GM12878 (cell line): ENCODE measurements at regions not wholly inside any gene's neighbourhood (a gene's known extent, or its start where the extent isn't known, plus 50 kb on each side); places are given as distances from the start of the nearest gene placed in this dataset.

Experiments used
- ATAC-seq: fragments of 200-7000 bp; cut with Tn5 transposase; 3 replicates; pipeline ENCODE4 v1.9.1; 2020; ENCODE audit warnings: mild to moderate bottlenecking, moderate library complexity
- BruUV-seq: library from RNA; stranded (reverse); fragments of 400-500 nt; replicated peaks from 2 replicates; lab custom pipeline; 2021; lab: Mats Ljungman, UMichigan
- CTCF ChIA-PET: fragments of 300-600 bp; sonication (Branson Sonifier 250); formaldehyde crosslinking; extraction: SDS; loops from one replicate; lab custom pipeline; 2021; ENCODE audit warnings: inconsistent platforms; lab: Yijun Ruan, JAX
- POLR2A ChIA-PET: fragments of 350-600 bp; formaldehyde crosslinking; extraction: SDS; loops from one replicate; lab custom pipeline; 2021; ENCODE audit warnings: inconsistent platforms; lab: Charles Lee
- RAD21 ChIA-PET: fragments of 300-600 bp; sonication (Branson Sonifier 250); formaldehyde crosslinking; loops from one replicate; lab custom pipeline; 2023; ENCODE audit warnings: antibody characterized with exemption; ENCODE audit not compliant: unreplicated experiment; lab: Charles Lee
- SMC1A ChIA-PET: fragments of 300-600 bp; sonication (Branson Sonifier 250); formaldehyde crosslinking; loops from one replicate; lab custom pipeline; 2023; ENCODE audit not compliant: unreplicated experiment, uncharacterized antibody; lab: Charles Lee
- DNase-seq: peaks from one replicate; pipeline ENCODE4 v3.0.0-alpha.2; 2011; ENCODE audit warnings: low read depth, low spot score
- FAIRE-seq: peaks from 3 replicates; lab custom pipeline; 2011; peaks lifted over from hg19 to GRCh38; lab: Jason Lieb, UNC
- H2AFZ ChIP-seq: 2 replicates; pipeline ENCODE4 v1.6.0; 2011; ENCODE audit warnings: low read depth, low read length, control low read depth; ENCODE audit not compliant: control insufficient read depth
- H3K27ac ChIP-seq: 2 replicates; pipeline ENCODE4 v1.5.1; 2011; ENCODE audit warnings: control low read depth; ENCODE audit not compliant: control insufficient read depth, insufficient read depth
- H3K27me3 ChIP-seq, 2 experiments: replicated peaks in 1 of 2; 2 replicates each; pipeline versions ENCODE4 v1.6.0 to v1.6.1; 2011; ENCODE audit warnings: low read length in 1 of 2; ENCODE audit not compliant: control insufficient read depth in 2 of 2, insufficient read depth in 2 of 2
- H3K36me3 ChIP-seq, 2 experiments: 2 replicates each; pipeline ENCODE4 v1.5.1; 2011; ENCODE audit warnings: low read length in 1 of 2; ENCODE audit not compliant: control insufficient read depth in 2 of 2, insufficient read depth in 2 of 2
- H3K4me1 ChIP-seq: 2 replicates; pipeline ENCODE4 v1.6.1; 2011; ENCODE audit warnings: mild to moderate bottlenecking, low read length, moderate library complexity, mixed read lengths; ENCODE audit not compliant: control insufficient read depth, insufficient read depth
- H3K4me2 ChIP-seq: 2 replicates; pipeline ENCODE4 v1.6.0; 2011; ENCODE audit warnings: control low read depth; ENCODE audit not compliant: control insufficient read depth, insufficient read depth
- H3K4me3 ChIP-seq: fragments of 200-600 bp; sonication (generic); 2 replicates; pipeline ENCODE4 v1.5.1; 2016
- H3K79me2 ChIP-seq: 2 replicates; pipeline ENCODE4 v1.6.0; 2011; ENCODE audit warnings: low read length; ENCODE audit not compliant: control insufficient read depth, insufficient read depth
- H3K9ac ChIP-seq: 2 replicates; pipeline ENCODE4 v1.8.0; 2011; ENCODE audit warnings: low read length, control low read depth, mixed read lengths; ENCODE audit not compliant: control insufficient read depth, insufficient read depth
- H3K9me3 ChIP-seq: replicated peaks from 3 replicates; pipeline ENCODE4 v1.5.1; 2011; ENCODE audit warnings: mild to moderate bottlenecking, low read length; ENCODE audit not compliant: control insufficient read depth, insufficient read depth
- H4K20me1 ChIP-seq: 2 replicates; pipeline ENCODE4 v1.6.0; 2011; ENCODE audit not compliant: control insufficient read depth, insufficient read depth
- BHLHE40 ChIP-seq, 2 experiments: fragments of 450-650 bp in 1 of 2; IDR thresholded peaks; 2 replicates each; pipeline ENCODE4 v1.6.1; 2011 to 2017; ENCODE audit warnings: low read depth in 2 of 2, borderline replicate concordance in 1 of 2, improper control_type of control experiment in 1 of 2, low read length in 1 of 2, mild to moderate bottlenecking in 1 of 2
- CHD1 ChIP-seq: IDR thresholded peaks from 2 replicates; pipeline ENCODE4 v1.6.1; 2012; ENCODE audit warnings: low read depth, low read length, improper control_type of control experiment
- EED ChIP-seq: sonication (generic); IDR thresholded peaks from 2 replicates; pipeline ENCODE4 v1.6.1; 2016; ENCODE audit warnings: antibody characterized with exemption, low read depth
- FOXK2 ChIP-seq: fragments of 450-650 bp; IDR thresholded peaks from 2 replicates; pipeline ENCODE4 v1.6.1; 2017; ENCODE audit warnings: mild to moderate bottlenecking, moderate library complexity
- MTA2 ChIP-seq: fragments of 450-650 bp; IDR thresholded peaks from 2 replicates; pipeline ENCODE4 v1.6.1; 2016; ENCODE audit warnings: low read depth, mild to moderate bottlenecking, moderate library complexity
- NBN ChIP-seq: fragments of 450-650 bp; IDR thresholded peaks from 2 replicates; pipeline ENCODE4 v1.6.1; 2016
- NRF1 ChIP-seq: conservative IDR thresholded peaks from 2 replicates; pipeline ENCODE4 v1.6.1; 2011; ENCODE audit warnings: mild to moderate bottlenecking, low read depth, low read length, improper control_type of control experiment
- PAX8 ChIP-seq: fragments of 450-650 bp; IDR thresholded peaks from 2 replicates; pipeline ENCODE4 v1.6.1; 2017; ENCODE audit warnings: mild to moderate bottlenecking, moderate library complexity
- RAD21 ChIP-seq: IDR thresholded peaks from 2 replicates; pipeline ENCODE4 v1.6.1; 2011; ENCODE audit warnings: mild to moderate bottlenecking, low read depth, low read length, moderate library complexity; ENCODE audit not compliant: insufficient read depth
- SIN3A ChIP-seq: IDR thresholded peaks from 2 replicates; pipeline ENCODE4 v1.6.1; 2012; ENCODE audit warnings: low read depth, low read length, improper control_type of control experiment
- TBL1XR1 ChIP-seq: IDR thresholded peaks from 2 replicates; pipeline ENCODE4 v1.6.1; 2012; ENCODE audit warnings: low read depth, low read length, improper control_type of control experiment
- TCF12 ChIP-seq: IDR thresholded peaks from 2 replicates; pipeline ENCODE4 v1.6.1; 2011; ENCODE audit warnings: low read depth, mild to moderate bottlenecking, low read length
- TCF3 ChIP-seq: IDR thresholded peaks from 2 replicates; pipeline ENCODE4 v1.6.1; 2012; ENCODE audit warnings: low read depth, mild to moderate bottlenecking, low read length, borderline replicate concordance; ENCODE audit not compliant: insufficient read depth
- WGBS: methylation state at CpG from one replicate; pipeline ENCODE4 v1.1.6; 2016; ENCODE audit warnings: low lambda C conversion rate; ENCODE audit not compliant: insufficient replicate concordance, insufficient coverage; ENCODE audit errors: missing lambda C conversion rate; 5-methylcytosine and 5-hydroxymethylcytosine counted together
- in situ Hi-C: fragments of 300-500 bp; cut with MboI; formaldehyde crosslinking; loops from 9 replicates; pipeline ENCODE4 v1.14.3; 2018; ENCODE audit warnings: mixed read lengths
- intact Hi-C: fragments of 100-400 bp; cut with micrococcal nuclease; formaldehyde crosslinking; loops from one replicate; pipeline ENCODE4 v1.14.2; 2022; ENCODE audit not compliant: unreplicated experiment
- TF ChIP-seq, protein P1 (sequence below): fragments of 450-650 bp; IDR thresholded peaks from 2 replicates; pipeline ENCODE4 v1.6.1; 2016; ENCODE audit warnings: mild to moderate bottlenecking
- TF ChIP-seq, protein P2 (sequence below): fragments of 450-650 bp; IDR thresholded peaks from 2 replicates; pipeline ENCODE4 v1.6.1; 2017; ENCODE audit warnings: mild to moderate bottlenecking, low read depth, inconsistent platforms; ENCODE audit not compliant: poor library complexity, severe bottlenecking

DNA sequence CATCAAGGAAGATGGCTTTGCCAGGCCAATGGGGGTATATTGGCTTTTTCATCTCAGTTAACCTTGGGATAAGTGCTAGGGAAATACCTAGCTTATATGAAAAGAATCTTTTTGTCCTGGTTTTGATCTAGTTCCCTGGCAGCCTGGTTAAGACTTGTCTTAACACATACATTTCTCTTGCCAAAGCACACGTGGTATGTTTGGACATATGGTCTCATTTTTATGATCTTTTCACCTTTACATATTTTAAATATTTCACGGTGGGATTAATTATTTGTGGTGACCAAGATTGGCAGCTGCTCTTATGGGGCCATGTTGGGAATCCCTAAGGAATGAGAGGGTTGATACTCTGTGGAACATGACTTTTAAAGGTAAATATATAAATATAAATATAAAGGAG is 312.5 kb downstream of the NPR3 start:
- TF ChIP-seq TBL1XR1 (no peak), MTA2 (no peak), RAD21 (no peak), NBN (no peak), CHD1 (no peak), NRF1 (no peak), FOXK2 (no peak)
- TF ChIP-seq, all 136 proteins: peak for 0
- Histone ChIP-seq H3K27me3 (no peaks in the 10 kb centered on the region), H2AFZ (no peak overlapping the region), H3K4me3 (no peak overlapping the region), H3K4me2 (no peak overlapping the region), H3K79me2 (no peaks in the 10 kb centered on the region), H3K36me3 (no peaks in the 10 kb centered on the region), H3K9me3 (no peaks in the 10 kb centered on the region), H3K27ac (no peak overlapping the region), H3K4me1 (no peaks in the 10 kb centered on the region), H4K20me1 (no peaks in the 10 kb centered on the region), H3K9ac (no peak overlapping the region)
- ChIA-PET RAD21 (no interaction called here), CTCF (no interaction called here), SMC1A (no interaction called here), POLR2A (no interaction called here)
- in situ Hi-C loops: no loop called here
- ATAC-seq (no peak), FAIRE-seq (no peak), DNase-seq (no peak)
- intact Hi-C loops: no loop called here
- 0% methylated on average over 2 of the region's 2 CpGs for WGBS
- BruUV-seq: no TSS peak

DNA sequence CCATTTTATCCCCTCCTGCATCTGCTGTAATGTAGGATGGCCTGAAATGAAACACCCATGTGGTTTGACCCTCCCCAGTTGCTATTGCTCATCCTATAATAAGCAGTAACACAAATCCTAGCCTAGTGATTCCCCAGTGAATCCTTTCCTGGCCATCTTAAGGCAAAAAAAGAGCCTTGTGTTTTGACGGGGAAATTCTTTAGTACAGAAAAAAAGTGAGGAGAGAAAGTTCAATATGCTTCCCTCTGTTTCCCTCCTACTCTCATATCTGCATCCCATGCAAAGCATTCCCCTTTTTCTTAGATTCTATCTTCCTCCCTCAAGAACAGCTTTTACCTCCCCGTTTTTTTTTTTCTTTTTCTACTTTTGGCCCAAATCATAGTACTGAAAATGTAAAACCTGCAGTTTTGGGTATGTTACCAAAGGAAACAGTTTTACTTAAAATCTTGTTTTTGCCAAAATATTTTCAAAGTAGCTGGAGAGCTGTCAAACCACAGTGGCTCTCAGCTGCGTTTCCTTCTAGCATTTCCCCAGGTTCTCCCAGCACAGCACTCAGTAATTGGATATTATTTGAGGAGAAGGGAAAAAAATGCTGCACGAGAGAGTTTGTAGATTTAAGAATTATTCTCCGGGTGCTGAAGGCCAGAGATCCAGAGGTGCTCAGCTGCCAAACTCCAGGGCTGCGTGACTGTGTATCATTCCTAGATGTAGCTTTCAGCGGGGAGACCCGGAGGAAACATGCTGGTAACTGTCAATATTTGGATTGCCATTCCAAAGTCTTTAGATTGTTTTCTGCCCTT is 321.4 kb downstream of the NPR3 start:
- ChIA-PET RAD21 (interaction anchor here (0.6 kb wide), 1 partner anchor 308 kb away, joined by 4 read pairs; no protein-coding TSS in a partner anchor), SMC1A (no interaction called here), POLR2A (no interaction called here), CTCF (no interaction called here)
- H3K27ac ChIP-seq: no peak overlapping the region
- no peak overlapping the region for H3K4me2 ChIP-seq
- WGBS: 17% methylated on average over 8 of the region's 8 CpGs
- no peaks in the 10 kb centered on the region for H4K20me1 ChIP-seq
- no TSS peak for BruUV-seq
- DNase-seq: no peak
- H3K4me3 ChIP-seq: no peak overlapping the region
- ATAC-seq: no peak
- H3K9ac ChIP-seq: no peak overlapping the region
- in situ Hi-C loops: no loop called here
- no peak for FAIRE-seq
- H3K27me3 ChIP-seq: no peaks in the 10 kb centered on the region
- no peak overlapping the region for H2AFZ ChIP-seq
- no peaks in the 10 kb centered on the region for H3K9me3 ChIP-seq
- no peaks in the 10 kb centered on the region for H3K4me1 ChIP-seq
- intact Hi-C loops: no loop called here
- H3K79me2 ChIP-seq: no peaks in the 10 kb centered on the region
- no peaks in the 10 kb centered on the region for H3K36me3 ChIP-seq
- TF ChIP-seq TCF3 (no peak), TCF12 (no peak), SIN3A (no peak), PAX8 (no peak), BHLHE40 (IDR thresholded peaks at IDR 0.05; ENCODE audit: borderline replicate concordance in 1 of 2, low read depth in 2 of 2, low read length in 1 of 2) (no peak), EED (no peak)
- TF ChIP-seq, protein P1, sequence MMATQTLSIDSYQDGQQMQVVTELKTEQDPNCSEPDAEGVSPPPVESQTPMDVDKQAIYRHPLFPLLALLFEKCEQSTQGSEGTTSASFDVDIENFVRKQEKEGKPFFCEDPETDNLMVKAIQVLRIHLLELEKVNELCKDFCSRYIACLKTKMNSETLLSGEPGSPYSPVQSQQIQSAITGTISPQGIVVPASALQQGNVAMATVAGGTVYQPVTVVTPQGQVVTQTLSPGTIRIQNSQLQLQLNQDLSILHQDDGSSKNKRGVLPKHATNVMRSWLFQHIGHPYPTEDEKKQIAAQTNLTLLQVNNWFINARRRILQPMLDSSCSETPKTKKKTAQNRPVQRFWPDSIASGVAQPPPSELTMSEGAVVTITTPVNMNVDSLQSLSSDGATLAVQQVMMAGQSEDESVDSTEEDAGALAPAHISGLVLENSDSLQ: no peak
- TF ChIP-seq, protein P2, sequence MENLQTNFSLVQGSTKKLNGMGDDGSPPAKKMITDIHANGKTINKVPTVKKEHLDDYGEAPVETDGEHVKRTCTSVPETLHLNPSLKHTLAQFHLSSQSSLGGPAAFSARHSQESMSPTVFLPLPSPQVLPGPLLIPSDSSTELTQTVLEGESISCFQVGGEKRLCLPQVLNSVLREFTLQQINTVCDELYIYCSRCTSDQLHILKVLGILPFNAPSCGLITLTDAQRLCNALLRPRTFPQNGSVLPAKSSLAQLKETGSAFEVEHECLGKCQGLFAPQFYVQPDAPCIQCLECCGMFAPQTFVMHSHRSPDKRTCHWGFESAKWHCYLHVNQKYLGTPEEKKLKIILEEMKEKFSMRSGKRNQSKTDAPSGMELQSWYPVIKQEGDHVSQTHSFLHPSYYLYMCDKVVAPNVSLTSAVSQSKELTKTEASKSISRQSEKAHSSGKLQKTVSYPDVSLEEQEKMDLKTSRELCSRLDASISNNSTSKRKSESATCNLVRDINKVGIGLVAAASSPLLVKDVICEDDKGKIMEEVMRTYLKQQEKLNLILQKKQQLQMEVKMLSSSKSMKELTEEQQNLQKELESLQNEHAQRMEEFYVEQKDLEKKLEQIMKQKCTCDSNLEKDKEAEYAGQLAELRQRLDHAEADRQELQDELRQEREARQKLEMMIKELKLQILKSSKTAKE: no peak
